GM21360 (cell line): ENCODE measurements at regions not wholly inside any gene's neighbourhood (a gene's known extent, or its start where the extent isn't known, plus 50 kb on each side); places are given as distances from the start of the nearest gene placed in this dataset.
"Not testable (repeated sequence)": the region's sequence is repeated elsewhere in the genome, so short reads cannot be mapped to it uniquely, and the experiment has no call there.

Source experiments
- ATAC-seq: cut with Tn5 transposase; IDR thresholded peaks from one replicate; pipeline ENCODE4 v1.9.1; 2021; ENCODE audit warnings: mild to moderate bottlenecking, moderate library complexity; ENCODE audit not compliant: unreplicated experiment

- ATAC-seq = no peak
Measured at GRCh38 chr2:2660789-2661355, 329.8 kb upstream of the MYT1L start.

- no peak for ATAC-seq
Measured at GRCh38 chr2:2657121-2657962, 326.3 kb upstream of the MYT1L start.

- ATAC-seq = no peak
Measured at GRCh38 chr2:2656115-2657011, 325.3 kb upstream of the MYT1L start.

GRCh38 chr2:2655453-2656114 is 324.5 kb upstream of the MYT1L start:
- ATAC-seq = no peak

GRCh38 chr2:2653231-2653630 is 322.2 kb upstream of the MYT1L start:
- ATAC-seq = no peak

- ATAC-seq = no peak
Measured at GRCh38 chr2:2650608-2651375, 319.7 kb upstream of the MYT1L start.

GRCh38 chr2:2649109-2650072 is 318.3 kb upstream of the MYT1L start:
- no peak for ATAC-seq

GRCh38 chr2:2648094-2648493 is 317.0 kb upstream of the MYT1L start:
- ATAC-seq = no peak

GRCh38 chr2:2647141-2647541 is 316.1 kb upstream of the MYT1L start:
- ATAC-seq = no peak

GRCh38 chr2:2646433-2647051 is 315.5 kb upstream of the MYT1L start:
- peak; percentile 71 for ATAC-seq

- ATAC-seq = no peak
Measured at GRCh38 chr2:2645162-2645855, 314.2 kb upstream of the MYT1L start.

- ATAC-seq = not testable (repeated sequence)
Measured at GRCh38 chr2:2644751-2645150, 313.7 kb upstream of the MYT1L start.

- ATAC-seq = no peak
Measured at GRCh38 chr2:2644040-2644439, 313.0 kb upstream of the MYT1L start.

- no peak for ATAC-seq
Measured at GRCh38 chr2:2642906-2643890, 312.1 kb upstream of the MYT1L start.

GRCh38 chr2:2641541-2642410 is 310.7 kb upstream of the MYT1L start:
- no peak for ATAC-seq

GRCh38 chr2:2640818-2641217 is 309.7 kb upstream of the MYT1L start:
- no peak for ATAC-seq
